Pancreas (tissue), 10 donors: ENCODE measurements at regions not wholly inside any gene's neighbourhood (a gene's known extent, or its start where the extent isn't known, plus 50 kb on each side); places are given as distances from the start of the nearest gene placed in this dataset.

ENCODE experiments used
- ATAC-seq, 4 donors: fragments of 200-7000 bp; cut with Tn5 transposase; one replicate each; pipeline versions ENCODE4 v1.8.0 to v1.9.1; 2020; ENCODE audit warnings: mild to moderate bottlenecking in 4 of 4, moderate library complexity in 4 of 4
- DNase-seq, 6 donors: peaks; one replicate each; pipeline ENCODE4 v3.0.0-alpha.2; 2020
- FAIRE-seq: peaks from 2 replicates; lab custom pipeline; 2012; peaks lifted over from hg19 to GRCh38; lab: Jason Lieb, UNC
- H3K27ac ChIP-seq, 4 donors: fragments of 200-600 bp; sonication (generic); 1 replicate in 3 of 4; 2 replicates in 1 of 4; pipeline versions ENCODE4 v1.5.0 to v1.8.0; 2020
- H3K27me3 ChIP-seq, 4 donors: fragments of 200-600 bp; one replicate each; pipeline ENCODE4 v1.8.0; 2021
- H3K36me3 ChIP-seq, 3 donors: fragments of 200-600 bp; sonication (generic) in 1 of 3; one replicate each; pipeline versions ENCODE4 v1.5.0 to v1.8.0; 2020 to 2021
- H3K4me1 ChIP-seq, 3 donors: fragments of 200-600 bp; one replicate each; pipeline ENCODE4 v1.8.0; 2021
- H3K4me3 ChIP-seq, 4 donors: fragments of 200-600 bp; sonication (generic) in 2 of 4; one replicate each; pipeline versions ENCODE4 v1.5.0 to v1.8.0; 2020 to 2021
- H3K9me3 ChIP-seq, 4 donors: fragments of 200-600 bp; one replicate each; pipeline ENCODE4 v1.8.0; 2021
- WGBS, 2 donors: extraction: QIAGEN DNeasy Blood & Tissue Kit; methylation state at CpG; one replicate each; pipeline ENCODE4 v1.1.7; 2013; 5-methylcytosine and 5-hydroxymethylcytosine counted together
- intact Hi-C, 3 donors: fragments of 100-400 bp; cut with DNase I; formaldehyde crosslinking; loops; one replicate each; pipeline versions ENCODE4 v1.11.1 to v1.14.2; 2022
- TF ChIP-seq, protein P1 (sequence below), 4 donors: fragments of 200-600 bp; sonication (generic) in 3 of 4; IDR thresholded peaks; one replicate each; pipeline versions ENCODE4 v1.5.0 to v1.8.0; 2021; ENCODE audit warnings: antibody characterized with exemption in 4 of 4
- donor health status: healthy with polysubstance abuse.
- donor health status: DM: no; HTN: no; CAD: no; lungs with moderate emphysema.
- donor health status: DM: no; HTN: no; CAD: no.
- donor health status: control.
- donor health status: control.
- donor health status: Bipolar disorder and iron deficiency.
- donor health status: DM: yes; HTN: yes; CAD: no.
- donor health status: DM: no; HTN: no; CAD: no.
- donor health status: DM: no; HTN: no; CAD: no.
- donor health status: DM: yes; HTN: yes; CAD: no.

DNA sequence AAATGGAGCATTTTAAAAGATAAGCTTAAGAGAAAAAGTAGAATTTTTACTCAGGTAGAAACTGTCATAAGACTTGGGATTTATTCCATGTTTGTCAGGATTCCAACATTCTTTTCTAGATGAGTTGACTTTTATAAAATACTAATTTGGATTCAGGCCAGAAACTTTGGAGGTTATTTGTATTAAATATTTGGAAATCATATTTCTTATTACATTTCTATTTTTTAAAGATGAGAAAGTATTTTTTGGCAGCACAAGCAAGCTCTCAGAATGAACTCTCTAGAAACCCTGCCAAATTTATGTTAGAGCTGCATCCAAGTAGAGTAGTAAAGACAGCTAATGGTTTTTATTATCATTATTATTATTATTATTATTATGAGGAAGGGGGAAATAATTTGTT, 1014.9 kb upstream of the GJE1 start:
- FAIRE-seq (peak; percentile 63), ATAC-seq (no peak), DNase-seq (no peak)
- H3K4me3 ChIP-seq, result no peak overlapping the region
- no peaks in the 10 kb centered on the region for H3K27me3 ChIP-seq
- H3K4me1 ChIP-seq, result no peaks in the 10 kb centered on the region
- TF ChIP-seq, protein P1, sequence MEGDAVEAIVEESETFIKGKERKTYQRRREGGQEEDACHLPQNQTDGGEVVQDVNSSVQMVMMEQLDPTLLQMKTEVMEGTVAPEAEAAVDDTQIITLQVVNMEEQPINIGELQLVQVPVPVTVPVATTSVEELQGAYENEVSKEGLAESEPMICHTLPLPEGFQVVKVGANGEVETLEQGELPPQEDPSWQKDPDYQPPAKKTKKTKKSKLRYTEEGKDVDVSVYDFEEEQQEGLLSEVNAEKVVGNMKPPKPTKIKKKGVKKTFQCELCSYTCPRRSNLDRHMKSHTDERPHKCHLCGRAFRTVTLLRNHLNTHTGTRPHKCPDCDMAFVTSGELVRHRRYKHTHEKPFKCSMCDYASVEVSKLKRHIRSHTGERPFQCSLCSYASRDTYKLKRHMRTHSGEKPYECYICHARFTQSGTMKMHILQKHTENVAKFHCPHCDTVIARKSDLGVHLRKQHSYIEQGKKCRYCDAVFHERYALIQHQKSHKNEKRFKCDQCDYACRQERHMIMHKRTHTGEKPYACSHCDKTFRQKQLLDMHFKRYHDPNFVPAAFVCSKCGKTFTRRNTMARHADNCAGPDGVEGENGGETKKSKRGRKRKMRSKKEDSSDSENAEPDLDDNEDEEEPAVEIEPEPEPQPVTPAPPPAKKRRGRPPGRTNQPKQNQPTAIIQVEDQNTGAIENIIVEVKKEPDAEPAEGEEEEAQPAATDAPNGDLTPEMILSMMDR (IDR thresholded peaks at IDR 0.05), result no peak
- no peaks in the 10 kb centered on the region for H3K9me3 ChIP-seq
- no peak overlapping the region for H3K27ac ChIP-seq
- H3K36me3 ChIP-seq, result no peaks in the 10 kb centered on the region
- intact Hi-C loops, result no loop called here

DNA sequence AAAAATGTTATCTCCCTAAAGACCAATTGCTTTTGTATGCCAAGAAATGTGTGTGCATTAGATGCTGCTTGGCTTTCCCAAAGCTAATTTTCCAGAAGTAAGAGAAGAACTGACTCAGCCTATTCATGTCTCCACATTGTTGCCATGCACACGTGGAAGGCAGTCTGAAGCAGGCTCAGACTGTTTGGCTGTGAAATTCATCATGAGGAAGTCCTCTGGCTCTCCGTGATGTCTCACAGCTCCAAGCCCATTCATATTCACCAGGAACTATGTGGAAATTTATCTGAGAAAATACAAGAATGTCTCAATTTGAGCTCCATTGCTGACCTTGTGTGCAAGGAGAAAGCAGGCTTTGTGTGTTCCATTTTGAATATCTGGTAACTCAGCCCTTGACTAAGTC, 1022.2 kb upstream of the GJE1 start:
- Histone ChIP-seq H3K4me1 (no peaks in the 10 kb centered on the region), H3K9me3 (no peaks in the 10 kb centered on the region), H3K27ac (no peak overlapping the region), H3K4me3 (no peak overlapping the region), H3K27me3 (no peaks in the 10 kb centered on the region), H3K36me3 (no peaks in the 10 kb centered on the region)
- TF ChIP-seq, protein P1 (IDR thresholded peaks at IDR 0.05), result no peak
- intact Hi-C loops, result no loop called here
- FAIRE-seq (no peak), ATAC-seq (no peak), DNase-seq (no peak)
- 54 to 59% methylated on average over 2 of the region's 2 CpGs for WGBS, 2 donors

DNA sequence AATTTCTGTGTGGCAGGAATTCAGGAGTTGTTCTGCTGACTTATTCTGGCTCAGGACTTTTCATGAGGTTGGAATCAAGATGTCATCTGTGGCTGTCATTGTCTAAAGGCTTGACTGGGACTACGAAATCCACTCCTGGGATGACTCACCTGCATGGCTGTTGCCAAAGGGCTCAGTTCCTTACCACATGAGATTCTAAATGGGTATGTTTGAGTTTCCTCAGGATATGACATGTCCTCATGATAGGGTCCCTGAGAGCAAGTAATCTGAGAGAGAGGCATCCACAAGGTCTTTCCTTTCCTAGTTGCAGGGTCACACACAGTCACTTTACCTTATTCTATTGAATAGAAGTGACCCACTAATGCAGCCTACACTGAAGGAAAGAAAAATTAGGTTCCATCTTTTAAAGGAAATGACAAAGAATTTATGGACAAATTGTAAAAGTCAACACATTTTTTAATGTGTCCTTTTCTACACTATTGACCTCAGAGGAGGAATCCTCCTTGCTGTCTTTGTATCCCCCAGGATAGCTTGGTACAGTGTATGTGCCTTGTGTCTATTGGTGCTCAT, 1025.0 kb upstream of the GJE1 start:
- no peak for DNase-seq
- intact Hi-C loops, result no loop called here
- Histone ChIP-seq H3K27me3 (no peaks in the 10 kb centered on the region), H3K9me3 (no peaks in the 10 kb centered on the region), H3K4me1 (no peaks in the 10 kb centered on the region), H3K27ac (no peak overlapping the region), H3K36me3 (no peaks in the 10 kb centered on the region), H3K4me3 (no peak overlapping the region)
- TF ChIP-seq, protein P1 (IDR thresholded peaks at IDR 0.05), result no peak
- no peak for ATAC-seq
- no peak for FAIRE-seq
- WGBS, 2 donors, result 50 to 66% methylated on average over 1 of the region's 1 CpG

DNA sequence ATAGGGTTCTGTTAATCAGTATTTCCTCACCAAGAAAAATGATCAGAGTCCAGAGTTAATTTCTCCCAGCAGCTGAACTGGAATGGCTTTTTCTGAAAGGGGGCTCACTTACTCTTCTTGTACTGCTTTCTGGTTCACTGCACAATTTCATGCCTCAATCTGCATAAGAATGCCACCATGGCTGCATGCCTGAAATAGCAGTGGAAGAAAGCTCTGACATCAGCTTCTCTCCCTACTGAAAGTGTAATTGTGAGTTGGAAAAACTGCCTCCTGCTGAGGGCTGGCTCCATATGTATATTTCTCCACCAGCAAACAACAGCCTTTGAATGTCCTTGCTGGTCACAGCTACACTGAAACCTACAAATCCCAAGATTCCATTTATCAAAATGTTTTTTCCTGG, 1027.2 kb upstream of the GJE1 start:
- intact Hi-C loops, result no loop called here
- H3K27ac ChIP-seq, result no peak overlapping the region
- TF ChIP-seq, protein P1 (IDR thresholded peaks at IDR 0.05), result no peak
- H3K9me3 ChIP-seq, result no peaks in the 10 kb centered on the region
- no peak overlapping the region for H3K4me3 ChIP-seq
- no peaks in the 10 kb centered on the region for H3K27me3 ChIP-seq
- DNase-seq (no peak), FAIRE-seq (no peak), ATAC-seq (no peak)
- no peaks in the 10 kb centered on the region for H3K4me1 ChIP-seq
- H3K36me3 ChIP-seq, result no peaks in the 10 kb centered on the region

DNA sequence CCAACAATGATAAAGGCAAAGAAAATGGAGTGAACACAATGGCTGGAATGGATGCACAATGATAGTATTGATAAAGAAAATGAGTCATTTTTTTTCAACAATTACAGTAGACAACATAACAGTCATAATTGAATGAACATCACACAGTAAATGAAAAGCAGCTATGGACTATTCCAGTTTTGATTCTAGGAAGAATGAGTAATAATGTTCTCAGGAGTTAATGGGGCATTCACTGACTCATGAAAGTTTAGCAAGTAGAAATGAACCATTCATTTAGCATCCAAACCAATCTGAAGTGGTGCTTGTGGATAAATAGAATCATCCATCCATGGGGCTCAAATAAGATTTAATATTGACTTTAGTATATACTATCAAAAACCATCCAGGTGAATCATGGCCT, 1029.5 kb upstream of the GJE1 start:
- no peak for ATAC-seq
- H3K27ac ChIP-seq, result no peak overlapping the region
- no peaks in the 10 kb centered on the region for H3K9me3 ChIP-seq
- no peak for DNase-seq
- TF ChIP-seq, protein P1 (IDR thresholded peaks at IDR 0.05), result no peak
- intact Hi-C loops, result no loop called here
- H3K27me3 ChIP-seq, result no peaks in the 10 kb centered on the region
- H3K4me3 ChIP-seq, result no peak overlapping the region
- FAIRE-seq, result no peak
- H3K4me1 ChIP-seq, result no peaks in the 10 kb centered on the region
- no peaks in the 10 kb centered on the region for H3K36me3 ChIP-seq
